CD4-positive, CD25-positive, alpha-beta regulatory T cell (primary cell): ENCODE measurements at regions not wholly inside any gene's neighbourhood (a gene's known extent, or its start where the extent isn't known, plus 50 kb on each side); places are given as distances from the start of the nearest gene placed in this dataset.
A peak's percentile ranks its signal among the peaks of the same experiment; 100 is the strongest.

Experiments used
- ATAC-seq, 2 donors: fragments of 150-1000 bp; cut with Tn5 transposase; one replicate each; pipeline ENCODE4 v1.10.0; 2021; ENCODE audit warnings: low read depth in 2 of 2, moderate number of reproducible peaks in 2 of 2, moderate library complexity in 1 of 2
- DNase-seq, 3 donors: peaks; one replicate each; pipeline versions ENCODE4 v3.0.0 to v3.0.0-alpha.2; 2012 to 2022; ENCODE audit warnings: mixed read lengths in 1 of 3
- H3K27ac ChIP-seq: one replicate; pipeline ENCODE4 v1.7.0; 2013; ENCODE audit warnings: mild to moderate bottlenecking, low read length; ENCODE audit not compliant: insufficient read depth, poor library complexity, severe bottlenecking
- H3K27me3 ChIP-seq: one replicate; pipeline ENCODE4 v1.7.0; 2013; ENCODE audit warnings: low read length; ENCODE audit not compliant: control insufficient read depth, insufficient read depth
- H3K36me3 ChIP-seq: one replicate; pipeline ENCODE4 v1.7.0; 2013; ENCODE audit warnings: mild to moderate bottlenecking, low read length, moderate library complexity; ENCODE audit not compliant: control insufficient read depth, insufficient read depth
- H3K4me1 ChIP-seq: 2 replicates; pipeline ENCODE4 v1.7.0; 2013; ENCODE audit warnings: mild to moderate bottlenecking, low read length; ENCODE audit not compliant: insufficient read depth, control insufficient read depth, poor library complexity, severe bottlenecking
- H3K4me3 ChIP-seq: one replicate; pipeline ENCODE4 v1.7.0; 2013; ENCODE audit warnings: low read depth, mild to moderate bottlenecking, low read length, moderate library complexity
- H3K9me3 ChIP-seq, 2 experiments: 1 replicate in 1 of 2; 2 replicates in 1 of 2; pipeline ENCODE4 v1.7.0; 2013; ENCODE audit warnings: low read length in 2 of 2, mild to moderate bottlenecking in 1 of 2, moderate library complexity in 1 of 2; ENCODE audit not compliant: control insufficient read depth in 2 of 2
- H3K27ac Mint-ChIP-seq, 3 donors: one replicate each; pipeline ENCODE4 v1.8.0; 2020 to 2022; ENCODE audit warnings: mild to moderate bottlenecking in 3 of 3, mixed read lengths in 3 of 3, moderate library complexity in 2 of 3
- H3K27me3 Mint-ChIP-seq: one replicate; pipeline ENCODE4 v1.8.0; 2022; ENCODE audit warnings: mild to moderate bottlenecking, mixed read lengths
- H3K36me3 Mint-ChIP-seq: one replicate; pipeline ENCODE4 v1.8.0; 2020; ENCODE audit warnings: mixed read lengths
- H3K4me1 Mint-ChIP-seq, 4 donors: one replicate each; pipeline ENCODE4 v1.8.0; 2020 to 2022; ENCODE audit warnings: mixed read lengths in 4 of 4, mild to moderate bottlenecking in 1 of 4
- H3K4me3 Mint-ChIP-seq, 4 donors: one replicate each; pipeline ENCODE4 v1.8.0; 2020 to 2022; ENCODE audit warnings: mild to moderate bottlenecking in 4 of 4, mixed read lengths in 4 of 4, moderate library complexity in 3 of 4
- H3K9me3 Mint-ChIP-seq, 7 donors: one replicate each; pipeline ENCODE4 v1.8.0; 2020 to 2022; ENCODE audit warnings: mixed read lengths in 7 of 7, mild to moderate bottlenecking in 3 of 7, moderate library complexity in 2 of 7

- no peaks in the 10 kb centered on the region for H3K9me3 ChIP-seq
- DNase-seq (peak in 1 of 3 donors; percentile 24), ATAC-seq (no peak)
- Mint-ChIP-seq H3K4me3 (no peak overlapping the region), H3K36me3 (peaks cover 3% of the 10 kb centered on the region), H3K27ac (no peak overlapping the region), H3K4me1 (peaks cover 0 to 16% (median 11%) of the 10 kb centered on the region in 4 donors), H3K9me3 (peaks cover 0 to 3% (median 0%) of the 10 kb centered on the region in 7 donors), H3K27me3 (peaks cover 24% of the 10 kb centered on the region)
- H3K4me3 ChIP-seq, result no peak overlapping the region
- no peak overlapping the region for H3K27ac ChIP-seq
- H3K27me3 ChIP-seq, result no peaks in the 10 kb centered on the region
- no peaks in the 10 kb centered on the region for H3K36me3 ChIP-seq
- H3K4me1 ChIP-seq, result no peaks in the 10 kb centered on the region
These were observed 249.2 kb downstream of the TOMM20 start for GRCh38 chr1:234879147-234880080.

GRCh38 chr1:234878288-234878687 is 250.3 kb downstream of the TOMM20 start:
- no peak overlapping the region for H3K4me3 ChIP-seq

GRCh38 chr1:234877761-234878160 is 250.9 kb downstream of the TOMM20 start:
- no peak for DNase-seq
- Histone ChIP-seq H3K27me3 (no peaks in the 10 kb centered on the region), H3K36me3 (no peaks in the 10 kb centered on the region), H3K9me3 (no peaks in the 10 kb centered on the region), H3K4me3 (no peak overlapping the region), H3K27ac (no peak overlapping the region), H3K4me1 (no peaks in the 10 kb centered on the region)
- peaks cover 21% of the 10 kb centered on the region for H3K27me3 Mint-ChIP-seq
- no peak overlapping the region for H3K27ac Mint-ChIP-seq
- H3K36me3 Mint-ChIP-seq, result no peaks in the 10 kb centered on the region
- peaks cover 0 to 16% (median 10%) of the 10 kb centered on the region in 4 donors for H3K4me1 Mint-ChIP-seq
- H3K9me3 Mint-ChIP-seq, result no peaks in the 10 kb centered on the region
- H3K4me3 Mint-ChIP-seq, result no peak overlapping the region
- no peak for ATAC-seq

More at GRCh38 chr1:234878288-234878687, 250.3 kb downstream of the TOMM20 start:
- H3K9me3 Mint-ChIP-seq, result peaks cover 0 to 2% (median 0%) of the 10 kb centered on the region in 7 donors
- DNase-seq (no peak), ATAC-seq (no peak)
- peaks cover 2% of the 10 kb centered on the region for H3K36me3 Mint-ChIP-seq
- Histone ChIP-seq H3K36me3 (no peaks in the 10 kb centered on the region), H3K27me3 (no peaks in the 10 kb centered on the region), H3K27ac (no peak overlapping the region), H3K9me3 (no peaks in the 10 kb centered on the region), H3K4me1 (no peaks in the 10 kb centered on the region)
- H3K4me3 Mint-ChIP-seq, result no peak overlapping the region
- H3K27me3 Mint-ChIP-seq, result peaks cover 21% of the 10 kb centered on the region
- no peak overlapping the region for H3K27ac Mint-ChIP-seq
- peaks cover 0 to 16% (median 10%) of the 10 kb centered on the region in 4 donors for H3K4me1 Mint-ChIP-seq

GRCh38 chr1:234875953-234876855 is 252.4 kb downstream of the TOMM20 start:
- Mint-ChIP-seq H3K4me3 (no peak overlapping the region), H3K9me3 (no peaks in the 10 kb centered on the region), H3K27me3 (peaks cover 11% of the 10 kb centered on the region), H3K27ac (no peak overlapping the region), H3K36me3 (no peaks in the 10 kb centered on the region), H3K4me1 (peaks cover 0 to 7% (median 2%) of the 10 kb centered on the region in 4 donors)
- Histone ChIP-seq H3K27me3 (no peaks in the 10 kb centered on the region), H3K9me3 (no peaks in the 10 kb centered on the region), H3K4me3 (no peak overlapping the region), H3K27ac (no peak overlapping the region), H3K4me1 (no peaks in the 10 kb centered on the region), H3K36me3 (no peaks in the 10 kb centered on the region)
- no peak for ATAC-seq
- DNase-seq, result no peak

- H3K27ac Mint-ChIP-seq, result no peak overlapping the region
- no peak overlapping the region for H3K4me3 Mint-ChIP-seq
- ATAC-seq (no peak), DNase-seq (no peak)
- H3K9me3 Mint-ChIP-seq, result no peaks in the 10 kb centered on the region
- H3K36me3 Mint-ChIP-seq, result no peaks in the 10 kb centered on the region
- H3K27me3 Mint-ChIP-seq, result peaks cover 11% of the 10 kb centered on the region
- Histone ChIP-seq H3K9me3 (no peaks in the 10 kb centered on the region), H3K4me3 (no peak overlapping the region), H3K27me3 (no peaks in the 10 kb centered on the region), H3K4me1 (no peaks in the 10 kb centered on the region), H3K36me3 (no peaks in the 10 kb centered on the region), H3K27ac (no peak overlapping the region)
- H3K4me1 Mint-ChIP-seq, result peaks cover 0 to 7% (median 2%) of the 10 kb centered on the region in 4 donors
These were observed 253.2 kb downstream of the TOMM20 start for GRCh38 chr1:234875328-234875952.

- no peak for DNase-seq
- Histone ChIP-seq H3K4me1 (no peaks in the 10 kb centered on the region), H3K4me3 (no peak overlapping the region), H3K36me3 (no peaks in the 10 kb centered on the region), H3K9me3 (no peaks in the 10 kb centered on the region), H3K27me3 (no peaks in the 10 kb centered on the region), H3K27ac (no peak overlapping the region)
- Mint-ChIP-seq H3K27me3 (peaks cover 11% of the 10 kb centered on the region), H3K27ac (peak overlapping the region in 1 of 3 donors; percentile 71), H3K4me3 (no peak overlapping the region), H3K4me1 (peaks cover 0 to 7% (median 2%) of the 10 kb centered on the region in 4 donors), H3K9me3 (no peaks in the 10 kb centered on the region), H3K36me3 (no peaks in the 10 kb centered on the region)
- ATAC-seq, result no peak
These were observed 254.0 kb downstream of the TOMM20 start for GRCh38 chr1:234874291-234875288.
